ENCODE measurements at regions not wholly inside any gene's neighbourhood (a gene's known extent, or its start where the extent isn't known, plus 50 kb on each side); places are given as distances from the start of the nearest gene placed in this dataset.

DNA sequence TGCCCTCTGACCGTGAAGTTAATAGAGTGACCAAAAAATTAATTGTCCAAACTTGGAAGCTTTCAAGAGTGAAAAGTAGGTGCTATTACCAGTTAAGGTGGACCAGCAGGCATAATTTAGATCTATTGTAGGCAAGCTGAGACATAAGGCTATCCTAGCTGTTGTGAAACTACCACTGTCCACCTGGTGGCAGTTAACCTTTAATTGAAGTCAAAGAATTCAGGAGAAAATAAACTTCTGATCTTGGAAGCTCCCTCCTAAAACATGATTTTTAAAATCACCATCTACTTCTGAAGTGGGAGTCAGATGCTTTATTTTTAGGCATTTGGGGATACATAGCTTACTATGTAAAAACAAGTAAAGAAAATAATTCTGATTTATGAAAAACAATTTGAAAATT is 636.3 kb upstream of the HTR2C start:
- H3K9me2 ChIP-seq (replicated peaks; ENCODE audit: insufficient read depth, low read length): no peaks in the 10 kb centered on the region
- no peaks in the 10 kb centered on the region for H4K20me1 ChIP-seq (ENCODE audit: low read depth, low read length)
- H3K9me3 ChIP-seq (ENCODE audit: insufficient read depth, low read length): no peaks in the 10 kb centered on the region
- H3K27ac ChIP-seq (ENCODE audit: low read depth, low read length): no peak overlapping the region
- H3F3A ChIP-seq (ENCODE audit: insufficient read depth): no peaks in the 10 kb centered on the region
- no peak overlapping the region for H3K4me3 ChIP-seq (ENCODE audit: insufficient read depth, low read length, poor library complexity, severe bottlenecking)
- H3K4me2 ChIP-seq (ENCODE audit: low read depth, low read length, poor library complexity, severe bottlenecking): no peak overlapping the region
- H3K36me3 ChIP-seq (ENCODE audit: low read length): no peaks in the 10 kb centered on the region
- no peak overlapping the region for H3K9ac ChIP-seq (ENCODE audit: low read length)
- no peaks in the 10 kb centered on the region for H3K27me3 ChIP-seq (ENCODE audit: low read length)
- TF ChIP-seq EZH2phosphoT487 (conservative IDR thresholded peaks at IDR 0.05; ENCODE audit: low read length): no peak
- TF ChIP-seq, protein P1, sequence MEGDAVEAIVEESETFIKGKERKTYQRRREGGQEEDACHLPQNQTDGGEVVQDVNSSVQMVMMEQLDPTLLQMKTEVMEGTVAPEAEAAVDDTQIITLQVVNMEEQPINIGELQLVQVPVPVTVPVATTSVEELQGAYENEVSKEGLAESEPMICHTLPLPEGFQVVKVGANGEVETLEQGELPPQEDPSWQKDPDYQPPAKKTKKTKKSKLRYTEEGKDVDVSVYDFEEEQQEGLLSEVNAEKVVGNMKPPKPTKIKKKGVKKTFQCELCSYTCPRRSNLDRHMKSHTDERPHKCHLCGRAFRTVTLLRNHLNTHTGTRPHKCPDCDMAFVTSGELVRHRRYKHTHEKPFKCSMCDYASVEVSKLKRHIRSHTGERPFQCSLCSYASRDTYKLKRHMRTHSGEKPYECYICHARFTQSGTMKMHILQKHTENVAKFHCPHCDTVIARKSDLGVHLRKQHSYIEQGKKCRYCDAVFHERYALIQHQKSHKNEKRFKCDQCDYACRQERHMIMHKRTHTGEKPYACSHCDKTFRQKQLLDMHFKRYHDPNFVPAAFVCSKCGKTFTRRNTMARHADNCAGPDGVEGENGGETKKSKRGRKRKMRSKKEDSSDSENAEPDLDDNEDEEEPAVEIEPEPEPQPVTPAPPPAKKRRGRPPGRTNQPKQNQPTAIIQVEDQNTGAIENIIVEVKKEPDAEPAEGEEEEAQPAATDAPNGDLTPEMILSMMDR (IDR thresholded peaks at IDR 0.05; ENCODE audit: insufficient read depth, low read length, poor library complexity, severe bottlenecking): no peak
- no peaks in the 10 kb centered on the region for H3K79me2 ChIP-seq (ENCODE audit: insufficient read depth, low read length)
- H2AFZ ChIP-seq (ENCODE audit: low read depth, low read length, severe bottlenecking): no peak overlapping the region

DNA sequence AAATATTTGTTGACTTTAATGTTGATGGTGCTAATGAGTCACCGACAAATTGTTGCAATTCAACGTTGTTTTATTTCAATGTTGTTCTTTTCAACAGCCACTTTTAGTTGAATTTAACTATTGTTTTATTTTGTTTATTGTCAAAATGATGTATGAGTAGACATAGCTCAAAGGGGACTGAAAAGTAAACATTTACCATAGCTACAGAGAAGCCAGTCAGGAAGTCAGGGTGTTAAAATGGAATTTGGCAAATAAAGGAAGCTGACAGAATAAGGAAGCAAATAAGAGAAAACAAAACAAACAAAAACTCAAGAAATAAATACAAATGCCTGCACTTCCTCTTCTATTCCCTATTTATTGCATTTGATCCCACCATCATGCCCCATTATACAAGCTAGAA is 648.4 kb upstream of the HTR2C start:
- H3K79me2 ChIP-seq (ENCODE audit: insufficient read depth, low read length): no peaks in the 10 kb centered on the region
- no peak overlapping the region for H3K9ac ChIP-seq (ENCODE audit: low read length)
- H3K36me3 ChIP-seq (ENCODE audit: low read length): no peaks in the 10 kb centered on the region
- H3K27ac ChIP-seq (ENCODE audit: low read depth, low read length): no peak overlapping the region
- H3K4me2 ChIP-seq (ENCODE audit: low read depth, low read length, poor library complexity, severe bottlenecking): no peak overlapping the region
- H3K9me2 ChIP-seq (replicated peaks; ENCODE audit: insufficient read depth, low read length): no peaks in the 10 kb centered on the region
- H3F3A ChIP-seq (ENCODE audit: insufficient read depth): no peaks in the 10 kb centered on the region
- no peak overlapping the region for H2AFZ ChIP-seq (ENCODE audit: low read depth, low read length, severe bottlenecking)
- no peaks in the 10 kb centered on the region for H3K9me3 ChIP-seq (ENCODE audit: insufficient read depth, low read length)
- no peak for TF ChIP-seq EZH2phosphoT487 (conservative IDR thresholded peaks at IDR 0.05; ENCODE audit: low read length)
- TF ChIP-seq, protein P1 (IDR thresholded peaks at IDR 0.05; ENCODE audit: insufficient read depth, low read length, poor library complexity, severe bottlenecking): no peak
- H4K20me1 ChIP-seq (ENCODE audit: low read depth, low read length): no peaks in the 10 kb centered on the region
- no peaks in the 10 kb centered on the region for H3K27me3 ChIP-seq (ENCODE audit: low read length)
- no peak overlapping the region for H3K4me3 ChIP-seq (ENCODE audit: insufficient read depth, low read length, poor library complexity, severe bottlenecking)

DNA sequence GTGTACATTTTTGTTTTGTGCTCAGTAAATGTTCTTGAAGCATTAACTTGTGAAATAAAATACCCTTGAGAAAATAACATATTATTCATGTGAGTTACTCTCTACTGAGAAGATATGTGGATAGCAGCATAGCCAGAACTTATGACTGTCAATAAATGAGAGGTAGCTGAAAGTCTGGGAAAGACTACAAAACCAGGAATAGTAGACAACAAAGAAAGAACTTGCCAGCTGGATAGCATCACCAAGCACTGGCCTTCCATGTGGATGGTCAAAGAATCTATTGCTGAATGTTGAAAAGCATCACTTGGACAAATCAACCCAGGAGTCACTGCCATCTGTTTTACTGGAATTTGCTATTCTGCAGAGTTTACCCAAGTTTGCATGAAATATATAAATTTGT is 650.0 kb upstream of the HTR2C start:
- H4K20me1 ChIP-seq (ENCODE audit: low read depth, low read length): no peaks in the 10 kb centered on the region
- no peak overlapping the region for H2AFZ ChIP-seq (ENCODE audit: low read depth, low read length, severe bottlenecking)
- no peaks in the 10 kb centered on the region for H3K36me3 ChIP-seq (ENCODE audit: low read length)
- H3K79me2 ChIP-seq (ENCODE audit: insufficient read depth, low read length): no peaks in the 10 kb centered on the region
- no peak overlapping the region for H3K4me2 ChIP-seq (ENCODE audit: low read depth, low read length, poor library complexity, severe bottlenecking)
- H3K9me2 ChIP-seq (replicated peaks; ENCODE audit: insufficient read depth, low read length): no peaks in the 10 kb centered on the region
- no peaks in the 10 kb centered on the region for H3K27me3 ChIP-seq (ENCODE audit: low read length)
- H3K4me3 ChIP-seq (ENCODE audit: insufficient read depth, low read length, poor library complexity, severe bottlenecking): no peak overlapping the region
- no peaks in the 10 kb centered on the region for H3F3A ChIP-seq (ENCODE audit: insufficient read depth)
- no peak overlapping the region for H3K27ac ChIP-seq (ENCODE audit: low read depth, low read length)
- TF ChIP-seq EZH2phosphoT487 (conservative IDR thresholded peaks at IDR 0.05; ENCODE audit: low read length): no peak
- TF ChIP-seq, protein P1 (IDR thresholded peaks at IDR 0.05; ENCODE audit: insufficient read depth, low read length, poor library complexity, severe bottlenecking): no peak
- H3K9ac ChIP-seq (ENCODE audit: low read length): no peak overlapping the region
- H3K9me3 ChIP-seq (ENCODE audit: insufficient read depth, low read length): no peaks in the 10 kb centered on the region

DNA sequence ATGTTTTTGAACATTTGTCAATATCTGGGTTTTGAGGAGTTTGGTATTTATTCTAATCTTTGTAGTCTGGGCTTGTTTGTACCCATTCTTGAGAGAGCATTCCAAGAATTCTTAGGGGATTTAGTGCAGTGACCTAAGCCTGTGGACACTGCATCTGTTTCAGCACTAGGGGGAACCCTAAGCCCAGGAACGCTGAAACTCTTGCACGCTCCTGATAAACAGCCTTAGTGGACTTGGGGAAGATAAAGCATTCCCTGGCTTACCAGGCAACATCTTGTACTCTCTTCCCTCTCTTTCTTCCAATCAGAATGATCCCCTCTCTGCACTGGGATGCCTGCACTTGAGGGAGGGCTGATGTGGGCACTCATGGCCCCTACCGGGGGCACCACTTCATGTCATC is 654.9 kb upstream of the HTR2C start:
- Histone ChIP-seq H3K4me2 (ENCODE audit: low read depth, low read length, poor library complexity, severe bottlenecking) (no peak overlapping the region), H3K79me2 (ENCODE audit: insufficient read depth, low read length) (no peaks in the 10 kb centered on the region), H3K4me3 (ENCODE audit: insufficient read depth, low read length, poor library complexity, severe bottlenecking) (no peak overlapping the region), H2AFZ (ENCODE audit: low read depth, low read length, severe bottlenecking) (no peak overlapping the region), H3K27me3 (ENCODE audit: low read length) (no peaks in the 10 kb centered on the region), H3K27ac (ENCODE audit: low read depth, low read length) (no peak overlapping the region), H3F3A (ENCODE audit: insufficient read depth) (no peaks in the 10 kb centered on the region), H3K9me3 (ENCODE audit: insufficient read depth, low read length) (no peaks in the 10 kb centered on the region), H3K9ac (ENCODE audit: low read length) (no peak overlapping the region), H3K9me2 (replicated peaks; ENCODE audit: insufficient read depth, low read length) (no peaks in the 10 kb centered on the region), H4K20me1 (ENCODE audit: low read depth, low read length) (no peaks in the 10 kb centered on the region), H3K36me3 (ENCODE audit: low read length) (no peaks in the 10 kb centered on the region)
- TF ChIP-seq, protein P1 (IDR thresholded peaks at IDR 0.05; ENCODE audit: insufficient read depth, low read length, poor library complexity, severe bottlenecking): no peak
- TF ChIP-seq EZH2phosphoT487 (conservative IDR thresholded peaks at IDR 0.05; ENCODE audit: low read length): no peak
